Non-pigmented ciliary epithelial cell (primary cell): ENCODE measurements at regions not wholly inside any gene's neighbourhood (a gene's known extent, or its start where the extent isn't known, plus 50 kb on each side); places are given as distances from the start of the nearest gene placed in this dataset.

Experiments used
- DNase-seq: peaks from one replicate; pipeline ENCODE4 v3.0.0-alpha.2; 2010; ENCODE audit warnings: low read depth

GRCh38 chr17:5786510-5786875 is 202.2 kb upstream of the NLRP1 start:
- DNase-seq: no peak

GRCh38 chr17:5788266-5788900 is 204.1 kb upstream of the NLRP1 start:
- DNase-seq: no peak

- DNase-seq: no peak
Observed at GRCh38 chr17:5789528-5789927, 205.2 kb upstream of the NLRP1 start.

- DNase-seq: no peak
Observed at GRCh38 chr17:5793157-5793556, 208.8 kb upstream of the NLRP1 start.

- no peak for DNase-seq
Observed at GRCh38 chr17:5793899-5794298, 209.6 kb upstream of the NLRP1 start.

- no peak for DNase-seq
Observed at GRCh38 chr17:5794385-5794784, 210.1 kb upstream of the NLRP1 start.

- DNase-seq: no peak
Observed at GRCh38 chr17:5794881-5795506, 210.7 kb upstream of the NLRP1 start.

GRCh38 chr17:5797447-5798050 is 213.2 kb upstream of the NLRP1 start:
- no peak for DNase-seq

GRCh38 chr17:5798094-5798493 is 213.8 kb upstream of the NLRP1 start:
- no peak for DNase-seq

- DNase-seq: no peak
Observed at GRCh38 chr17:5800131-5800530, 215.8 kb upstream of the NLRP1 start.

- no peak for DNase-seq
Observed at GRCh38 chr17:5800646-5801045, 216.3 kb upstream of the NLRP1 start.

GRCh38 chr17:5804251-5804650 is 219.9 kb upstream of the NLRP1 start:
- no peak for DNase-seq

GRCh38 chr17:5809056-5809455 is 224.7 kb upstream of the NLRP1 start:
- DNase-seq: no peak

- DNase-seq: no peak
Observed at GRCh38 chr17:5809580-5810188, 225.4 kb upstream of the NLRP1 start.

GRCh38 chr17:5812590-5812989 is 228.3 kb upstream of the NLRP1 start:
- no peak for DNase-seq

- DNase-seq: no peak
Observed at GRCh38 chr17:5813357-5813756, 229.0 kb upstream of the NLRP1 start.

GRCh38 chr17:5815396-5815795 is 231.1 kb upstream of the NLRP1 start:
- DNase-seq: no peak

GRCh38 chr17:5816491-5817070 is 232.3 kb upstream of the NLRP1 start:
- DNase-seq: no peak

GRCh38 chr17:5817475-5818395 is 233.4 kb upstream of the NLRP1 start:
- no peak for DNase-seq

- no peak for DNase-seq
Observed at GRCh38 chr17:5819396-5819795, 235.1 kb upstream of the NLRP1 start.

- DNase-seq: no peak
Observed at GRCh38 chr17:5819921-5820685, 235.8 kb upstream of the NLRP1 start.
